Fibroblast of mammary gland (primary cell): ENCODE measurements at regions not wholly inside any gene's neighbourhood (a gene's known extent, or its start where the extent isn't known, plus 50 kb on each side); places are given as distances from the start of the nearest gene placed in this dataset.

Source experiments
- DNase-seq: peaks from one replicate; pipeline ENCODE4 v3.0.0-alpha.2; 2010; ENCODE audit warnings: low read depth
- H3K4me3 ChIP-seq: 2 replicates; pipeline ENCODE4 v1.5.1; 2011; ENCODE audit warnings: low read depth, mild to moderate bottlenecking, low read length, moderate library complexity; ENCODE audit not compliant: control insufficient read depth
- TF ChIP-seq, protein P1 (sequence below): conservative IDR thresholded peaks from 2 replicates; pipeline ENCODE4 v1.5.1; 2011; ENCODE audit warnings: low read depth, low read length, inconsistent platforms; ENCODE audit not compliant: control insufficient read depth, insufficient read depth

DNA sequence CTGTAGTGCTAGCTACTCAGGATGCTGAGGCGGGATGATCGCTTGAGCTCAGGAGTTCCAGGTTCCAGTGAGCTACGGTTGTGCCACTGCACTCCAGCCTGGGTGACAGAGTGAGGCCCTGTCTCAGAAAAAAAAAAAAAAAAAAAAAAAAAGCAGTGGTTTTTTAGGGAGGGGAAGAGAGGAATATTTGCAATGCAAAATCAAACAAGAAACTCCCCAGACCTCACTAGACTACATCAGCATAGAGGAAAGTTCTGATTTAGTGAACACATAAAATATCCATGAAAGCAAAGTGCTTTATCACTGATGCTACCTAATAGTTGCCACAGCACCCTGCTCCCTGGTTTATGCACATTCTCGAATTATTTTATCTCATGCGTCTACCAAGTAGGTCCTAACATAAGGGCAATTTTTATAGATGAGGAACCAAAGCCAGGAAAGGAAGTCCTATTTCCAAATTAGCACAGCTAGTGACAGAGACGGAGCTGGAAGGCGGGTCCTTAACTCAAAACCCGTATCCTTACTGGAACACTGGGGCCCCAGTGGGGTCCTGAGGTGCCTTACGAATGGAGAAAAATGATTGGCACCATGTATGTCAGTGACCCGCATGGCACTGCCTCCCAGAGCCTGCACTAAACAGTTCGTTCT lies 50.7 kb upstream of the GPR157 start:
- no peak overlapping the region for H3K4me3 ChIP-seq
- no peak for DNase-seq
- TF ChIP-seq, protein P1, sequence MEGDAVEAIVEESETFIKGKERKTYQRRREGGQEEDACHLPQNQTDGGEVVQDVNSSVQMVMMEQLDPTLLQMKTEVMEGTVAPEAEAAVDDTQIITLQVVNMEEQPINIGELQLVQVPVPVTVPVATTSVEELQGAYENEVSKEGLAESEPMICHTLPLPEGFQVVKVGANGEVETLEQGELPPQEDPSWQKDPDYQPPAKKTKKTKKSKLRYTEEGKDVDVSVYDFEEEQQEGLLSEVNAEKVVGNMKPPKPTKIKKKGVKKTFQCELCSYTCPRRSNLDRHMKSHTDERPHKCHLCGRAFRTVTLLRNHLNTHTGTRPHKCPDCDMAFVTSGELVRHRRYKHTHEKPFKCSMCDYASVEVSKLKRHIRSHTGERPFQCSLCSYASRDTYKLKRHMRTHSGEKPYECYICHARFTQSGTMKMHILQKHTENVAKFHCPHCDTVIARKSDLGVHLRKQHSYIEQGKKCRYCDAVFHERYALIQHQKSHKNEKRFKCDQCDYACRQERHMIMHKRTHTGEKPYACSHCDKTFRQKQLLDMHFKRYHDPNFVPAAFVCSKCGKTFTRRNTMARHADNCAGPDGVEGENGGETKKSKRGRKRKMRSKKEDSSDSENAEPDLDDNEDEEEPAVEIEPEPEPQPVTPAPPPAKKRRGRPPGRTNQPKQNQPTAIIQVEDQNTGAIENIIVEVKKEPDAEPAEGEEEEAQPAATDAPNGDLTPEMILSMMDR, result no peak

DNA sequence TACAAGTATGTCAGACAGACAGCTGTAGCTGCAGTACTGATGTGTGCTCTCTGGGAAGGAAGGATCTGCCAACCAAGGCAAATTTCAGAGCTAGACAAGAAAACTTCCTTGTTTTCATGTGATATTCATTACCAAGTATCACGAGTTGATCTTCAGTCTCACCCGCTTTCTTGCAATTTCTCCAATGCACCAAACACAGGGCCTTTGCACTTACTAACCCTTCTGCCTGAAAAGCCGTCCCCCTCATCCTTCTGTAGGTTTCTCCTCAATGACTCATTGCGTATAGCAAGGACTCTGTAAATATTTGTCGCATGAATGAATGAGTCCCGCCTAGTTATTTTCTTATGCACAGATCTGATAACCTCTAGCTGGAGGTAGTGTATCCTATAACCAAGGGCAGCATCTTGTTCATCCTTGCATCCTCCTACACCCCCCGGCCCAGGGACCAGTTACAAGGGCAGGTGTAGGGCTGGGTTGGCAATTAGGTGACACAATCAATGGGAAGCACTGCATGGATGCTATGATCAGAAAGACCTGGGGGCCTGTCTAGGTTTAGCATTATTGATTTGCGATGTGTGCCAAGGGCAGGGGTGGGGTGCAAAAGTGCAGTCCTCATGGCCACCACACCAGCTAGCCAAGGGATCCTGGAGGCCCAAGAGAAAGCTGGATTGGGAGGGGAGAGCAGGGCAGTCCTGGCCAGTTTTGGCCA lies 51.4 kb upstream of the GPR157 start:
- peak overlapping the region; percentile 92 for H3K4me3 ChIP-seq
- DNase-seq, result peak; percentile 57
- TF ChIP-seq, protein P1, result no peak

DNA sequence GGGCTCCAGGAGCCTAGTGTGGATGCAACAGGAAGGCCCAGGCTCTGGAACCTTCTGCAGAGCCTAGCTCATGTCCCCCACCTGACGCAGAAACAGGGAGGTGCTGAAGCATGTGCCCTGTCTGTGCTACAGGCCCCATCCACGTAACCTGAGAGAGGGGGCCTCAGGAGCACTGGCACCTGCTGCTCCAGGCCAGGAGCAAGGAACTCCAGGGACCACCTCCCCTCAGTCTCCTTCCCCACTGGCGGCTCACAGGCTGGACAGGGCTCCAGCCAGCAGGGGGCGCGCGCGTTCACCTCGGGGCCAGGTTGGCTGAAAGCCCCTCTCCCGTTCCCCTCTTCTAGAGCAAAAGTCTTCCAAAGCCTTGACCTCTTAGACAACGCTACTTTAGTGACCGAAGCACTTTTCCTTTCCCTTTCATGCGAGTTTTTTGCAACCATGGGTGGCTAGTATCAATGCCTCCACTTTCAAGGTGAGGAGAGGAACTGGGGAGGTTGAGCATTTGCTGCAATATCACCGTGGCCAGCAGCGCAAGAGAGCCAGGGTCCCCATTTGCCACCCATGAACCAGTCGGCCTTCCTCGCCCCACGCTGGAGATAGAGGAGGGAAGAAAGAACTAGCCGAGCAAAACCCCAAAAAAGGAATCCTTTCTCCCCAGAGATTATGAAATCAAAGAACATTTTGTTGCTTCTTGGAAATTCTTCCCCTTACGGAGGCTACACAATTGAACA lies 52.4 kb upstream of the GPR157 start:
- peak overlapping the region; percentile 92 for H3K4me3 ChIP-seq
- DNase-seq, result peak; percentile 70
- TF ChIP-seq, protein P1, result peak; percentile 78

DNA sequence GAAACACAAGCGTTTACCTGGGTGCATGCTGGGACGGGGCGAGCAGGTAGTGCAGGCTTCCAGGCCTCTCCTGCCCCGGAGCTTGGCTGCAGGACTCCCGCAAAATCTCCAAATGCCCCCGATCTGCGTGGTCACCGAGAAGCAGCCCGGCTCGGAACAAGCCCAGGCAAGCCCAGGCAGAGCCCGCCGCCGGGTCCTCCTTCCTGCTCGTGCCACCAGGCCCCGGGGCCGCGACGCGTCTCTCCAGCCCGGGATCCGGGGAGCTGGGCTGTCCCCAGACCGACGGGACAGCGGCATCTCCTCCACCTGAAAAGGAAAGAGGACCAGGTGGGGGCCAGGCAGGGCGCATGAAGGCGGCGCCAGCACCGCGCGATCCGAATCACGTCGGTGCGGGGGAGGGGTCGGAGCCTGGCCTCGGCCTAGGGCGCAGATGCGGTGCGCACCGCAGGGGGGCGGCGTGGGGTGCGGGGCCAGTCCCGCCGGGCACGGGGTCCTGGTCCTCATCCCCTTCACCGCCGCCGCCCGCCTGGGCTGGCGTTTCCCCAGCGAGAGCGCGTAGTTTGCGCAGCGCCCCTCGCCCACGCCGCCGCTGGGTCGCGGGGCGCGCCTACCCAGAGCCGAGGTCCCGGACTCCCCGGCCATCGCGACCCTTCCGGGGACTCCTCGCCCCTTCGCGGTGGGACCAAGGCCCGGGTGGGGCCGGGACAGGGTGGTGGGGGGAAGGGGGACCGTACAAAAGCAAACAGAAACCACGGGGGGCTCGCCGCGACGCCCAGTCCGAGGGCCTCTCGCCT lies 52.4 kb upstream of the H6PD start:
- TF ChIP-seq, protein P1, result no peak
- peak overlapping the region; percentile 92 for H3K4me3 ChIP-seq
- DNase-seq, result peak; percentile 47

DNA sequence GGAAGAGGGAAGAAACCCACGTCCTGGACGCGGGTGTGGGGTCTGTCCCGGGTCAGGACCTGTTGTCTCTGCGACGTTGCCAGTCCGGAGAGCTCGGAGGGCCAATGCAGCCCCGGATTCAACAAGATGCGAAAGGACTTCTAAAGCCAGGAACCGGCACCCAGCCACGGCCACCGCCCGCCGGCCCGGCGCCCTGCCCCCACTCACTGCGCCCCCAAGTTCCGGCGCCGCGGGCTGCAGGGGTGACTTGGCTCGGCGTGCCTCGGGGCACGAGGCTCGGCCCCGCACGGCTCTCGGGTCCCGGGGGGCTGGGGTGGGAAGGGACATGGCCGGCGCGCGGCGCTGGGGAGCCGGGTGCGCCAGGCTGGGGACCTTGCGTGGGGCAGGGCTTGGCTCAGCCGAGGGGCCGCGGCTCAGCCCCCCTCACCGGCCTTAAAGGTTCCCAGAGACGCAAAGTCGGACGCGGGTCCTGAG lies 51.8 kb upstream of the H6PD start:
- DNase-seq, result no peak
- TF ChIP-seq, protein P1, result no peak
- H3K4me3 ChIP-seq, result peak overlapping the region; percentile 92

DNA sequence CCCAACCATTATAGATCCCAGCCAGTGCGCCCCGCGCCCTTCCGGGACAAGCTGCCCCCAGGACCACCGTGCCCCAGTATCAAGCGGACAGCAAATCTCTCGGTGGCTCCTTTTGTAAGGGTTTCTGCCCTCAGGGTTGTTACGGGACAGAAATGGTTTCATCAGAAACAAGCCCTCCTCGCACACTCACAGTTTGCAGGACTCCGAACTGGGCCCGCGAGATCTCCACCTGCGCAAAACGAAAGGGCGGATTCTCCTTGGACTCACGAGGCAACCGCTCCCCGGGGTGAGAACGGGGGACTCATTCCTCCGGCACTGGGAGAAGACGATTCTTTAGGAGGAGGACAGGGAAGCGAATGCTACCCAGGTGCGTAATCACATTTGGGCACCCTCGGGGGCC lies 51.1 kb upstream of the H6PD start:
- H3K4me3 ChIP-seq, result peak overlapping the region; percentile 92
- DNase-seq, result no peak

More for the DNA sequence above, 51.1 kb upstream of the H6PD start:
- TF ChIP-seq, protein P1, result no peak
